Neural progenitor cell (in vitro differentiated cells): ENCODE measurements at regions not wholly inside any gene's neighbourhood (a gene's known extent, or its start where the extent isn't known, plus 50 kb on each side); places are given as distances from the start of the nearest gene placed in this dataset.

Experiments used
- DNase-seq: peaks from one replicate; pipeline ENCODE4 v3.0.0-alpha.2; 2016; ENCODE audit warnings: low spot score
- H2AFZ ChIP-seq: fragments of 200-600 bp; sonication (generic); replicated peaks from 2 replicates; pipeline ENCODE4 v1.6.1; 2016; ENCODE audit warnings: antibody characterized with exemption
- H3F3A ChIP-seq: fragments of 200-600 bp; sonication (generic); 2 replicates; pipeline ENCODE4 v1.6.1; 2016; ENCODE audit warnings: antibody characterized with exemption, low read depth
- H3K27ac ChIP-seq: fragments of 200-600 bp; sonication (generic); 2 replicates; pipeline ENCODE4 v1.5.1; 2016; ENCODE audit warnings: mild to moderate bottlenecking
- H3K27me3 ChIP-seq: fragments of 200-600 bp; sonication (generic); 2 replicates; pipeline ENCODE4 v1.6.1; 2016; ENCODE audit warnings: mild to moderate bottlenecking, moderate library complexity
- H3K36me3 ChIP-seq: fragments of 200-600 bp; sonication (generic); 2 replicates; pipeline ENCODE4 v1.5.1; 2016
- H3K4me1 ChIP-seq: fragments of 200-600 bp; sonication (generic); 2 replicates; pipeline ENCODE4 v1.6.1; 2016; ENCODE audit warnings: mixed run types
- H3K4me2 ChIP-seq: fragments of 200-600 bp; sonication (generic); 2 replicates; pipeline ENCODE4 v1.6.1; 2016
- H3K4me3 ChIP-seq: fragments of 200-600 bp; sonication (generic); 2 replicates; pipeline ENCODE4 v1.5.1; 2016
- H3K79me2 ChIP-seq: fragments of 200-600 bp; sonication (generic); 2 replicates; pipeline ENCODE4 v1.6.1; 2016; ENCODE audit warnings: low read depth
- H3K9ac ChIP-seq: fragments of 200-600 bp; sonication (generic); 2 replicates; pipeline ENCODE4 v1.6.1; 2016
- H3K9me3 ChIP-seq: fragments of 200-600 bp; sonication (generic); 2 replicates; pipeline ENCODE4 v1.5.1; 2016; ENCODE audit warnings: low read depth
- H4K20me1 ChIP-seq: fragments of 200-600 bp; sonication (generic); 2 replicates; pipeline ENCODE4 v1.6.1; 2016; ENCODE audit warnings: low read depth
- H3K27ac Mint-ChIP-seq: 3 replicates; pipeline ENCODE4 v1.8.0; 2021; ENCODE audit warnings: mixed read lengths
- H3K27me3 Mint-ChIP-seq: 2 replicates; pipeline ENCODE4 v1.8.0; 2022; ENCODE audit warnings: low read depth, mild to moderate bottlenecking, inconsistent platforms, moderate library complexity, mixed read lengths; ENCODE audit not compliant: insufficient read depth
- H3K36me3 Mint-ChIP-seq: 3 replicates; pipeline ENCODE4 v1.8.0; 2021; ENCODE audit warnings: mixed read lengths
- H3K4me1 Mint-ChIP-seq: 3 replicates; pipeline ENCODE4 v1.8.0; 2021; ENCODE audit warnings: mixed read lengths
- H3K4me3 Mint-ChIP-seq: 3 replicates; pipeline ENCODE4 v1.8.0; 2021; ENCODE audit warnings: mild to moderate bottlenecking, moderate library complexity, mixed read lengths
- H3K9me3 Mint-ChIP-seq: 3 replicates; pipeline ENCODE4 v1.8.0; 2020; ENCODE audit warnings: mixed read lengths
- CTCF ChIP-seq: fragments of 200-600 bp; sonication (generic); IDR thresholded peaks from 2 replicates; pipeline ENCODE4 v1.5.1; 2017; ENCODE audit warnings: antibody characterized with exemption, mild to moderate bottlenecking
- EZH2 ChIP-seq: fragments of 200-600 bp; sonication (generic); IDR thresholded peaks from 2 replicates; pipeline ENCODE4 v1.6.1; 2017; ENCODE audit warnings: antibody characterized with exemption, mild to moderate bottlenecking, moderate library complexity
- EZH2phosphoT487 ChIP-seq: fragments of 200-600 bp; sonication (generic); IDR thresholded peaks from 2 replicates; pipeline ENCODE4 v1.6.1; 2017; ENCODE audit warnings: antibody characterized with exemption

GRCh38 chr9:108181441-108181840, 674.3 kb downstream of the ACTL7B start:
- H3K27me3 Mint-ChIP-seq = peaks cover 2% of the 10 kb centered on the region
- no peak for DNase-seq
- Histone ChIP-seq H3K9me3 (no peaks in the 10 kb centered on the region), H3K4me2 (no peak overlapping the region), H3K79me2 (no peaks in the 10 kb centered on the region), H3K4me1 (no peaks in the 10 kb centered on the region), H3K4me3 (no peak overlapping the region), H2AFZ (no peak overlapping the region), H3K27ac (no peak overlapping the region), H3K9ac (no peak overlapping the region), H3K36me3 (no peaks in the 10 kb centered on the region), H3K27me3 (no peaks in the 10 kb centered on the region), H4K20me1 (no peaks in the 10 kb centered on the region), H3F3A (no peaks in the 10 kb centered on the region)
- H3K27ac Mint-ChIP-seq = no peak overlapping the region
- H3K4me1 Mint-ChIP-seq = no peaks in the 10 kb centered on the region
- H3K9me3 Mint-ChIP-seq = no peaks in the 10 kb centered on the region
- no peak for TF ChIP-seq EZH2phosphoT487
- TF ChIP-seq CTCF = no peak
- TF ChIP-seq EZH2 = no peak
- no peaks in the 10 kb centered on the region for H3K36me3 Mint-ChIP-seq
- no peak overlapping the region for H3K4me3 Mint-ChIP-seq

- Histone ChIP-seq H3K4me2 (no peak overlapping the region), H2AFZ (no peak overlapping the region), H3K36me3 (no peaks in the 10 kb centered on the region), H3K79me2 (no peaks in the 10 kb centered on the region), H3K9ac (no peak overlapping the region), H3K4me1 (no peaks in the 10 kb centered on the region), H3K4me3 (no peak overlapping the region), H3K27ac (no peak overlapping the region), H3F3A (no peaks in the 10 kb centered on the region), H4K20me1 (no peaks in the 10 kb centered on the region), H3K27me3 (no peaks in the 10 kb centered on the region), H3K9me3 (no peaks in the 10 kb centered on the region)
- Mint-ChIP-seq H3K27ac (no peak overlapping the region), H3K36me3 (no peaks in the 10 kb centered on the region), H3K4me3 (no peak overlapping the region), H3K4me1 (no peaks in the 10 kb centered on the region), H3K27me3 (peaks cover 3% of the 10 kb centered on the region), H3K9me3 (no peaks in the 10 kb centered on the region)
- no peak for DNase-seq
- no peak for TF ChIP-seq EZH2
- no peak for TF ChIP-seq EZH2phosphoT487
- TF ChIP-seq CTCF = no peak
These were observed 675.2 kb downstream of the ACTL7B start for GRCh38 chr9:108180541-108180940.

GRCh38 chr9:108178318-108178717, 677.5 kb downstream of the ACTL7B start:
- no peak overlapping the region for H3K27ac ChIP-seq
- H3K9me3 ChIP-seq = no peaks in the 10 kb centered on the region
- no peaks in the 10 kb centered on the region for H3F3A ChIP-seq
- Mint-ChIP-seq H3K4me3 (no peak overlapping the region), H3K4me1 (no peaks in the 10 kb centered on the region), H3K27ac (no peak overlapping the region), H3K36me3 (no peaks in the 10 kb centered on the region), H3K9me3 (no peaks in the 10 kb centered on the region), H3K27me3 (peaks cover 3% of the 10 kb centered on the region)
- no peaks in the 10 kb centered on the region for H3K79me2 ChIP-seq
- no peak overlapping the region for H3K9ac ChIP-seq
- H3K36me3 ChIP-seq = no peaks in the 10 kb centered on the region
- no peaks in the 10 kb centered on the region for H3K4me1 ChIP-seq
- H4K20me1 ChIP-seq = no peaks in the 10 kb centered on the region
- no peak overlapping the region for H3K4me3 ChIP-seq
- no peak overlapping the region for H3K4me2 ChIP-seq
- TF ChIP-seq EZH2 (no peak), CTCF (no peak), EZH2phosphoT487 (no peak)
- no peak overlapping the region for H2AFZ ChIP-seq
- no peaks in the 10 kb centered on the region for H3K27me3 ChIP-seq
- no peak for DNase-seq
